ENCODE measurements at regions not wholly inside any gene's neighbourhood (a gene's known extent, or its start where the extent isn't known, plus 50 kb on each side); places are given as distances from the start of the nearest gene placed in this dataset.

GRCh38 chr13:107119989-107120881 is 552.3 kb upstream of the ARGLU1 start:
- TF ChIP-seq EP300 (IDR thresholded peaks at IDR 0.05) = no peak
- TF ChIP-seq POLR2A (IDR thresholded peaks at IDR 0.05; ENCODE audit: low read depth) = no peak
- no peak for TF ChIP-seq CTCF (IDR thresholded peaks at IDR 0.05)
- TF ChIP-seq POLR2AphosphoS5 (IDR thresholded peaks at IDR 0.05) = no peak
- H3K27me3 ChIP-seq = peaks cover 0 to 9% (median 0%) of the 10 kb centered on the region in 4 donors
- H3K9me3 ChIP-seq = no peaks in the 10 kb centered on the region
- H3K4me3 ChIP-seq = no peak overlapping the region
- 93% methylated on average over 7 of the region's 7 CpGs for WGBS
- no peaks in the 10 kb centered on the region for H3K36me3 ChIP-seq
- H3K4me1 ChIP-seq = no peaks in the 10 kb centered on the region
- DNase-seq (ENCODE audit: extremely low spot score) = no peak
- intact Hi-C loops (cut with DNase I) = loop anchor here (5.0 kb wide), 1 partner anchor 198 kb away; no protein-coding TSS in a partner anchor
- no peak overlapping the region for H3K27ac ChIP-seq (replicated peaks in 1 of 4)

GRCh38 chr13:107118506-107118905 is 550.6 kb upstream of the ARGLU1 start:
- TF ChIP-seq CTCF (IDR thresholded peaks at IDR 0.05) (no peak), EP300 (IDR thresholded peaks at IDR 0.05) (no peak), POLR2A (IDR thresholded peaks at IDR 0.05; ENCODE audit: low read depth) (no peak), POLR2AphosphoS5 (IDR thresholded peaks at IDR 0.05) (no peak)
- WGBS = 63% methylated on average over 5 of the region's 5 CpGs

GRCh38 chr13:107117327-107118012 is 549.5 kb upstream of the ARGLU1 start:
- no peak for DNase-seq (ENCODE audit: extremely low spot score)
- Histone ChIP-seq H3K36me3 (no peaks in the 10 kb centered on the region), H3K27ac (replicated peaks in 1 of 4) (no peak overlapping the region), H3K27me3 (peaks cover 0 to 9% (median 0%) of the 10 kb centered on the region in 4 donors), H3K4me3 (no peak overlapping the region), H3K4me1 (no peaks in the 10 kb centered on the region), H3K9me3 (no peaks in the 10 kb centered on the region)
- 80% methylated on average over 15 of the region's 15 CpGs for WGBS
- TF ChIP-seq POLR2A (IDR thresholded peaks at IDR 0.05; ENCODE audit: low read depth) = no peak
- TF ChIP-seq POLR2AphosphoS5 (IDR thresholded peaks at IDR 0.05) = no peak
- no peak for TF ChIP-seq EP300 (IDR thresholded peaks at IDR 0.05)
- TF ChIP-seq CTCF (IDR thresholded peaks at IDR 0.05) = no peak
- intact Hi-C loops (cut with DNase I) = no loop called here

More at GRCh38 chr13:107118506-107118905, 550.6 kb upstream of the ARGLU1 start:
- Histone ChIP-seq H3K36me3 (no peaks in the 10 kb centered on the region), H3K27ac (replicated peaks in 1 of 4) (no peak overlapping the region), H3K27me3 (peaks cover 0 to 9% (median 0%) of the 10 kb centered on the region in 4 donors), H3K4me3 (no peak overlapping the region), H3K9me3 (no peaks in the 10 kb centered on the region), H3K4me1 (no peaks in the 10 kb centered on the region)
- no peak for DNase-seq (ENCODE audit: extremely low spot score)
- intact Hi-C loops (cut with DNase I) = no loop called here

- H3K27me3 ChIP-seq = peaks cover 0 to 9% (median 0%) of the 10 kb centered on the region in 4 donors
- H3K4me1 ChIP-seq = no peaks in the 10 kb centered on the region
- H3K27ac ChIP-seq (replicated peaks in 1 of 4) = no peak overlapping the region
- WGBS = 83% methylated on average over 1 of the region's 1 CpG
- no peak overlapping the region for H3K4me3 ChIP-seq
- DNase-seq (ENCODE audit: extremely low spot score) = no peak
- H3K9me3 ChIP-seq = peaks cover 0 to 5% (median 0%) of the 10 kb centered on the region in 4 donors
- TF ChIP-seq POLR2A (IDR thresholded peaks at IDR 0.05; ENCODE audit: low read depth) (no peak), POLR2AphosphoS5 (IDR thresholded peaks at IDR 0.05) (no peak)
- intact Hi-C loops (cut with DNase I) = no loop called here
- H3K36me3 ChIP-seq = no peaks in the 10 kb centered on the region
Measured at GRCh38 chr13:107113387-107113786, 545.5 kb upstream of the ARGLU1 start.

GRCh38 chr13:107111248-107111647 is 543.3 kb upstream of the ARGLU1 start:
- intact Hi-C loops (cut with DNase I) = no loop called here
- H3K9me3 ChIP-seq = peaks cover 0 to 5% (median 0%) of the 10 kb centered on the region in 4 donors
- no peaks in the 10 kb centered on the region for H3K27me3 ChIP-seq
- H3K4me1 ChIP-seq = no peaks in the 10 kb centered on the region
- no peak for DNase-seq (ENCODE audit: extremely low spot score)
- H3K27ac ChIP-seq (replicated peaks in 1 of 4) = no peak overlapping the region
- TF ChIP-seq POLR2A (IDR thresholded peaks at IDR 0.05; ENCODE audit: low read depth) (no peak), EP300 (IDR thresholded peaks at IDR 0.05) (no peak), CTCF (IDR thresholded peaks at IDR 0.05) (no peak), POLR2AphosphoS5 (IDR thresholded peaks at IDR 0.05) (no peak)
- no peak overlapping the region for H3K4me3 ChIP-seq
- WGBS = 96% methylated on average over 1 of the region's 1 CpG
- H3K36me3 ChIP-seq = no peaks in the 10 kb centered on the region
